ENCODE measurements at regions not wholly inside any gene's neighbourhood (a gene's known extent, or its start where the extent isn't known, plus 50 kb on each side); places are given as distances from the start of the nearest gene placed in this dataset.

GRCh38 chr14:26074892-26075291 lies 522.9 kb downstream of the NOVA1 start:
- POLR2A ChIA-PET, result no interaction called here
- H3K9ac ChIP-seq (replicated peaks; ENCODE audit: extremely low read depth, insufficient read depth, low read length), result no peak overlapping the region
- H3K4me1 ChIP-seq (ENCODE audit: control insufficient read depth, extremely low read depth, insufficient read depth, low read length), result no peaks in the 10 kb centered on the region
- no peak overlapping the region for H3K4me2 ChIP-seq (ENCODE audit: insufficient read depth, low read length)
- H3K27ac ChIP-seq (ENCODE audit: insufficient read depth, low read depth, low read length), result no peak overlapping the region
- intact Hi-C loops (cut with micrococcal nuclease), result no loop called here
- dilution Hi-C loops (cut with MboI; ENCODE audit: extremely low pct_ligation_motif_present, low sequenced_read_pairs), result no loop called here
- no peaks in the 10 kb centered on the region for H3K9me3 ChIP-seq (replicated peaks; ENCODE audit: control insufficient read depth, insufficient read depth, low read length)
- H4K20me1 ChIP-seq (replicated peaks; ENCODE audit: control insufficient read depth, extremely low read depth, insufficient read depth, low read length), result no peaks in the 10 kb centered on the region
- H3K79me2 ChIP-seq (ENCODE audit: control insufficient read depth, insufficient read depth, low read length), result no peaks in the 10 kb centered on the region
- TF ChIP-seq CTCF (IDR thresholded peaks at IDR 0.05; ENCODE audit: extremely low read depth in 1 of 2, insufficient read depth in 1 of 2, low read depth in 1 of 2, low read length in 2 of 2), result no peak
- TF ChIP-seq POLR2A (IDR thresholded peaks at IDR 0.05; ENCODE audit: low read depth, low read length), result no peak
- TF ChIP-seq GATA2 (IDR thresholded peaks at IDR 0.05; ENCODE audit: insufficient read depth, insufficient read length, low read depth, low read length), result no peak
- no peak for TF ChIP-seq MYC (IDR thresholded peaks at IDR 0.05; ENCODE audit: low read depth, low read length)
- no peak for TF ChIP-seq MAX (IDR thresholded peaks at IDR 0.05; ENCODE audit: insufficient read depth, insufficient read length)
- H3K27me3 ChIP-seq (ENCODE audit: control insufficient read depth in 2 of 2, insufficient read depth in 2 of 2, low read length in 2 of 2), result no peaks in the 10 kb centered on the region
- no peak for FAIRE-seq
- no peak overlapping the region for H3K4me3 ChIP-seq (replicated peaks in 1 of 3; ENCODE audit: insufficient read depth in 1 of 3, low read depth in 1 of 3, low read length in 3 of 3)
- BruUV-seq (replicated peaks), result no TSS peak
- no peaks in the 10 kb centered on the region for H3K9me1 ChIP-seq (replicated peaks; ENCODE audit: control insufficient read depth, extremely low read depth, insufficient read depth, low read length)
- no peak for DNase-seq (ENCODE audit: low read depth, low spot score)
- no peaks in the 10 kb centered on the region for H3K36me3 ChIP-seq (ENCODE audit: control insufficient read depth in 2 of 2, extremely low read depth in 1 of 2, insufficient read depth in 2 of 2, low read length in 2 of 2)
- CTCF ChIA-PET, result no interaction called here
- H2AFZ ChIP-seq (ENCODE audit: low read depth, low read length), result no peak overlapping the region

GRCh38 chr14:26070443-26070842 lies 527.4 kb downstream of the NOVA1 start:
- Histone ChIP-seq H3K79me2 (ENCODE audit: control insufficient read depth, insufficient read depth, low read length) (no peaks in the 10 kb centered on the region), H3K4me2 (ENCODE audit: insufficient read depth, low read length) (no peak overlapping the region), H3K9ac (replicated peaks; ENCODE audit: extremely low read depth, insufficient read depth, low read length) (no peak overlapping the region), H2AFZ (ENCODE audit: low read depth, low read length) (no peak overlapping the region), H3K4me1 (ENCODE audit: control insufficient read depth, extremely low read depth, insufficient read depth, low read length) (peaks cover 15% of the 10 kb centered on the region), H3K4me3 (replicated peaks in 1 of 3; ENCODE audit: insufficient read depth in 1 of 3, low read depth in 1 of 3, low read length in 3 of 3) (no peak overlapping the region), H3K9me3 (replicated peaks; ENCODE audit: control insufficient read depth, insufficient read depth, low read length) (no peaks in the 10 kb centered on the region), H3K27me3 (ENCODE audit: control insufficient read depth in 2 of 2, insufficient read depth in 2 of 2, low read length in 2 of 2) (no peaks in the 10 kb centered on the region), H3K27ac (ENCODE audit: insufficient read depth, low read depth, low read length) (no peak overlapping the region), H3K9me1 (replicated peaks; ENCODE audit: control insufficient read depth, extremely low read depth, insufficient read depth, low read length) (no peaks in the 10 kb centered on the region), H4K20me1 (replicated peaks; ENCODE audit: control insufficient read depth, extremely low read depth, insufficient read depth, low read length) (no peaks in the 10 kb centered on the region), H3K36me3 (ENCODE audit: control insufficient read depth in 2 of 2, extremely low read depth in 1 of 2, insufficient read depth in 2 of 2, low read length in 2 of 2) (no peaks in the 10 kb centered on the region)
- CTCF ChIA-PET, result no interaction called here
- dilution Hi-C loops (cut with MboI; ENCODE audit: extremely low pct_ligation_motif_present, low sequenced_read_pairs) (no loop called here), intact Hi-C loops (cut with micrococcal nuclease) (no loop called here)
- no peak for FAIRE-seq
- DNase-seq (ENCODE audit: low read depth, low spot score), result no peak
- BruUV-seq (replicated peaks), result no TSS peak
- POLR2A ChIA-PET, result no interaction called here
- TF ChIP-seq CTCF (IDR thresholded peaks at IDR 0.05; ENCODE audit: extremely low read depth in 1 of 2, insufficient read depth in 1 of 2, low read depth in 1 of 2, low read length in 2 of 2), result no peak
- no peak for TF ChIP-seq JUN (IDR thresholded peaks at IDR 0.05; ENCODE audit: borderline replicate concordance, insufficient read depth, insufficient read length, low read depth)
- TF ChIP-seq FOS (IDR thresholded peaks at IDR 0.05; ENCODE audit: borderline replicate concordance, insufficient read depth, low read length), result no peak
- TF ChIP-seq POLR2A (IDR thresholded peaks at IDR 0.05; ENCODE audit: low read depth, low read length), result no peak
- TF ChIP-seq POLR2AphosphoS5 (IDR thresholded peaks at IDR 0.05; ENCODE audit: insufficient read depth, low read depth, low read length), result no peak
- no peak for TF ChIP-seq EZH2 (IDR thresholded peaks at IDR 0.05; ENCODE audit: borderline replicate concordance, low read depth, low read length, severe bottlenecking)
- no peak for TF ChIP-seq MAX (IDR thresholded peaks at IDR 0.05; ENCODE audit: insufficient read depth, insufficient read length)
- no peak for TF ChIP-seq GATA2 (IDR thresholded peaks at IDR 0.05; ENCODE audit: insufficient read depth, insufficient read length, low read depth, low read length)
- no peak for TF ChIP-seq MYC (IDR thresholded peaks at IDR 0.05; ENCODE audit: low read depth, low read length)
